H9 (cell line): ENCODE measurements at regions not wholly inside any gene's neighbourhood (a gene's known extent, or its start where the extent isn't known, plus 50 kb on each side); places are given as distances from the start of the nearest gene placed in this dataset.

Source experiments
- DNase-seq: peaks from one replicate; pipeline ENCODE4 v3.0.0-alpha.2; 2017
- H2AFZ ChIP-seq: one replicate; pipeline ENCODE4 v1.6.1; 2013; ENCODE audit warnings: mild to moderate bottlenecking, low read length, control low read depth, moderate library complexity
- H2AK5ac ChIP-seq: 2 replicates; pipeline ENCODE4 v1.6.1; 2013; ENCODE audit warnings: low read length, control low read depth, mixed read lengths; ENCODE audit not compliant: insufficient read length
- H2BK120ac ChIP-seq: one replicate; pipeline ENCODE4 v1.6.1; 2013; ENCODE audit warnings: low read depth, mild to moderate bottlenecking, low read length, control low read depth, inconsistent platforms; ENCODE audit not compliant: poor library complexity, severe bottlenecking
- H2BK12ac ChIP-seq: 2 replicates; pipeline ENCODE4 v1.6.1; 2013; ENCODE audit warnings: low read length, control low read depth, mixed read lengths, low read depth; ENCODE audit not compliant: insufficient read length
- H2BK15ac ChIP-seq: 2 replicates; pipeline ENCODE4 v1.6.1; 2013; ENCODE audit warnings: low read depth, low read length, control low read depth
- H2BK20ac ChIP-seq: one replicate; pipeline ENCODE4 v1.6.1; 2013; ENCODE audit warnings: low read depth, mild to moderate bottlenecking, low read length, control low read depth, inconsistent platforms; ENCODE audit not compliant: poor library complexity, severe bottlenecking
- H2BK5ac ChIP-seq: 2 replicates; pipeline ENCODE4 v1.6.1; 2013; ENCODE audit warnings: low read length, control low read depth, mixed read lengths; ENCODE audit not compliant: insufficient read length
- H3K14ac ChIP-seq: 2 replicates; pipeline ENCODE4 v1.6.1; 2013; ENCODE audit warnings: low read length, control low read depth; ENCODE audit not compliant: insufficient read depth
- H3K18ac ChIP-seq: 2 replicates; pipeline ENCODE4 v1.6.1; 2013; ENCODE audit warnings: low read depth, mild to moderate bottlenecking, mixed read lengths, low read length, control low read depth; ENCODE audit not compliant: insufficient read length
- H3K23ac ChIP-seq: 2 replicates; pipeline ENCODE4 v1.6.1; 2013; ENCODE audit warnings: low read length, control low read depth, mixed read lengths, low read depth; ENCODE audit not compliant: insufficient read length
- H3K23me2 ChIP-seq: 2 replicates; pipeline ENCODE4 v1.6.1; 2013; ENCODE audit warnings: low read depth, mild to moderate bottlenecking, mixed read lengths, low read length, control low read depth; ENCODE audit not compliant: insufficient read length, poor library complexity, severe bottlenecking
- H3K27ac ChIP-seq: 2 replicates; pipeline ENCODE4 v1.5.1; 2013; ENCODE audit warnings: low read length, control low read depth, mixed read lengths, low read depth; ENCODE audit not compliant: insufficient read length
- H3K27me3 ChIP-seq: 2 replicates; pipeline ENCODE4 v1.6.1; 2013; ENCODE audit warnings: low read length, control low read depth, inconsistent platforms; ENCODE audit not compliant: insufficient read depth
- H3K4ac ChIP-seq: 2 replicates; pipeline ENCODE4 v1.6.1; 2013; ENCODE audit warnings: low read depth, mild to moderate bottlenecking, control low read depth, inconsistent platforms, low read length, moderate library complexity
- H3K4me1 ChIP-seq: 2 replicates; pipeline ENCODE4 v1.6.1; 2013; ENCODE audit warnings: low read length, control low read depth, inconsistent platforms; ENCODE audit not compliant: insufficient read depth
- H3K4me2 ChIP-seq: 2 replicates; pipeline ENCODE4 v1.6.1; 2013; ENCODE audit warnings: low read length, control low read depth, mixed read lengths; ENCODE audit not compliant: insufficient read length, insufficient read depth
- H3K56ac ChIP-seq: 2 replicates; pipeline ENCODE4 v1.6.1; 2013; ENCODE audit warnings: low read depth, mild to moderate bottlenecking, mixed read lengths, low read length, control low read depth; ENCODE audit not compliant: insufficient read length
- H3K79me1 ChIP-seq: 2 replicates; pipeline ENCODE4 v1.6.1; 2013; ENCODE audit warnings: low read depth, mild to moderate bottlenecking, moderate library complexity, low read length, control low read depth, inconsistent platforms; ENCODE audit not compliant: insufficient read depth, poor library complexity, severe bottlenecking
- H3K79me2 ChIP-seq: 2 replicates; pipeline ENCODE4 v1.6.1; 2013; ENCODE audit warnings: low read length, control low read depth, inconsistent platforms; ENCODE audit not compliant: insufficient read depth
- H3K9ac ChIP-seq: 2 replicates; pipeline ENCODE4 v1.6.1; 2013; ENCODE audit warnings: low read length, control low read depth, mixed read lengths; ENCODE audit not compliant: insufficient read length; ENCODE audit errors: extremely low read depth
- H3K9me3 ChIP-seq: one replicate; pipeline ENCODE4 v1.6.1; 2013; ENCODE audit warnings: low read depth, low read length, inconsistent platforms; ENCODE audit not compliant: control insufficient read depth
- H3T11ph ChIP-seq: one replicate; pipeline ENCODE4 v1.6.1; 2013; ENCODE audit warnings: mild to moderate bottlenecking, low read length, control low read depth, inconsistent platforms
- H4K20me1 ChIP-seq: one replicate; pipeline ENCODE4 v1.6.1; 2013; ENCODE audit not compliant: control insufficient read depth, insufficient read length, insufficient read depth
- H4K5ac ChIP-seq: 2 replicates; pipeline ENCODE4 v1.6.1; 2013; ENCODE audit warnings: low read depth, mild to moderate bottlenecking, mixed read lengths, low read length, control low read depth; ENCODE audit not compliant: insufficient read length
- H4K8ac ChIP-seq: replicated peaks from 2 replicates; pipeline ENCODE4 v1.6.1; 2013; ENCODE audit warnings: low read length, control low read depth, mixed read lengths, low read depth; ENCODE audit not compliant: insufficient read length
- H4K91ac ChIP-seq: 2 replicates; pipeline ENCODE4 v1.6.1; 2013; ENCODE audit warnings: low read depth, mild to moderate bottlenecking, moderate library complexity, mixed read lengths, low read length, control low read depth; ENCODE audit not compliant: insufficient read length
- H3K27ac Mint-ChIP-seq, 3 experiments: 2 replicates in 2 of 3; 3 replicates in 1 of 3; pipeline ENCODE4 v1.8.0; 2020 to 2021; ENCODE audit warnings: mixed read lengths in 3 of 3, mild to moderate bottlenecking in 1 of 3, moderate library complexity in 1 of 3
- H3K27me3 Mint-ChIP-seq: 2 replicates; pipeline ENCODE4 v1.8.0; 2021; ENCODE audit warnings: low read depth, mild to moderate bottlenecking, moderate library complexity, mixed read lengths
- H3K36me3 Mint-ChIP-seq, 3 experiments: 2 replicates in 2 of 3; 3 replicates in 1 of 3; pipeline ENCODE4 v1.8.0; 2020 to 2021; ENCODE audit warnings: low read depth in 3 of 3, mixed read lengths in 3 of 3; ENCODE audit not compliant: insufficient read depth in 1 of 3
- H3K4me1 Mint-ChIP-seq, 2 experiments: 2 replicates each; pipeline ENCODE4 v1.8.0; 2020; ENCODE audit warnings: mixed read lengths in 2 of 2
- H3K4me3 Mint-ChIP-seq, 2 experiments: 2 replicates in 1 of 2; 3 replicates in 1 of 2; pipeline ENCODE4 v1.8.0; 2020 to 2021; ENCODE audit warnings: mild to moderate bottlenecking in 2 of 2, mixed read lengths in 2 of 2, moderate library complexity in 1 of 2
- H3K9me3 Mint-ChIP-seq, 2 experiments: 2 replicates in 1 of 2; 3 replicates in 1 of 2; pipeline ENCODE4 v1.8.0; 2020; ENCODE audit warnings: mild to moderate bottlenecking in 2 of 2, mixed read lengths in 2 of 2, moderate library complexity in 1 of 2
- WGBS: extraction: QIAGEN DNeasy Blood & Tissue Kit; methylation state at CpG from one replicate; pipeline ENCODE4 v1.1.7; 2013; ENCODE audit warnings: missing lambda C conversion rate, low lambda C conversion rate, mixed read lengths; ENCODE audit not compliant: insufficient read length; ENCODE audit errors: extremely low coverage; 5-methylcytosine and 5-hydroxymethylcytosine counted together
- TF ChIP-seq, protein P1 (sequence below): fragments of 200-600 bp; sonication (generic); conservative IDR thresholded peaks from 3 replicates; pipeline ENCODE4 v1.8.0; 2021; ENCODE audit warnings: antibody characterized with exemption, mild to moderate bottlenecking

- H2BK15ac ChIP-seq = no peak overlapping the region
- H2BK120ac ChIP-seq = no peak overlapping the region
- H3K27me3 Mint-ChIP-seq = peaks cover 5% of the 10 kb centered on the region
- no peak overlapping the region for H3K4ac ChIP-seq
- no peaks in the 10 kb centered on the region for H3K4me1 ChIP-seq
- H3K27me3 ChIP-seq = no peaks in the 10 kb centered on the region
- no peak overlapping the region for H4K5ac ChIP-seq
- H3K23ac ChIP-seq = no peak overlapping the region
- no peak for DNase-seq
- H3K4me1 Mint-ChIP-seq = no peaks in the 10 kb centered on the region
- WGBS = no CpG with 5 or more reads among the region's 10 CpGs
- H3K79me1 ChIP-seq = no peaks in the 10 kb centered on the region
- no peak overlapping the region for H3K27ac ChIP-seq
- H3K9me3 Mint-ChIP-seq = no peaks in the 10 kb centered on the region
- H2BK20ac ChIP-seq = no peak overlapping the region
- no peak overlapping the region for H3K27ac Mint-ChIP-seq
- no peak overlapping the region for H4K91ac ChIP-seq
- no peak overlapping the region for H3K4me2 ChIP-seq
- H4K20me1 ChIP-seq = no peaks in the 10 kb centered on the region
- no peak overlapping the region for H3K4me3 Mint-ChIP-seq
- no peak overlapping the region for H3K14ac ChIP-seq
- no peak overlapping the region for H2BK12ac ChIP-seq
- no peaks in the 10 kb centered on the region for H3K9me3 ChIP-seq
- no peaks in the 10 kb centered on the region for H3K36me3 Mint-ChIP-seq
- H2AK5ac ChIP-seq = no peak overlapping the region
- H3K79me2 ChIP-seq = no peaks in the 10 kb centered on the region
- H4K8ac ChIP-seq = no peak overlapping the region
- H2BK5ac ChIP-seq = no peak overlapping the region
- no peaks in the 10 kb centered on the region for H3K23me2 ChIP-seq
- no peak overlapping the region for H3T11ph ChIP-seq
- TF ChIP-seq, protein P1, sequence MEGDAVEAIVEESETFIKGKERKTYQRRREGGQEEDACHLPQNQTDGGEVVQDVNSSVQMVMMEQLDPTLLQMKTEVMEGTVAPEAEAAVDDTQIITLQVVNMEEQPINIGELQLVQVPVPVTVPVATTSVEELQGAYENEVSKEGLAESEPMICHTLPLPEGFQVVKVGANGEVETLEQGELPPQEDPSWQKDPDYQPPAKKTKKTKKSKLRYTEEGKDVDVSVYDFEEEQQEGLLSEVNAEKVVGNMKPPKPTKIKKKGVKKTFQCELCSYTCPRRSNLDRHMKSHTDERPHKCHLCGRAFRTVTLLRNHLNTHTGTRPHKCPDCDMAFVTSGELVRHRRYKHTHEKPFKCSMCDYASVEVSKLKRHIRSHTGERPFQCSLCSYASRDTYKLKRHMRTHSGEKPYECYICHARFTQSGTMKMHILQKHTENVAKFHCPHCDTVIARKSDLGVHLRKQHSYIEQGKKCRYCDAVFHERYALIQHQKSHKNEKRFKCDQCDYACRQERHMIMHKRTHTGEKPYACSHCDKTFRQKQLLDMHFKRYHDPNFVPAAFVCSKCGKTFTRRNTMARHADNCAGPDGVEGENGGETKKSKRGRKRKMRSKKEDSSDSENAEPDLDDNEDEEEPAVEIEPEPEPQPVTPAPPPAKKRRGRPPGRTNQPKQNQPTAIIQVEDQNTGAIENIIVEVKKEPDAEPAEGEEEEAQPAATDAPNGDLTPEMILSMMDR = no peak
- no peak overlapping the region for H3K56ac ChIP-seq
- no peak overlapping the region for H3K18ac ChIP-seq
- no peak overlapping the region for H2AFZ ChIP-seq
- H3K9ac ChIP-seq = no peak overlapping the region
Measured at GRCh38 chr5:71882826-71883741, 164.0 kb downstream of the CARTPT start.
